H1 (cell line): ENCODE measurements at regions not wholly inside any gene's neighbourhood (a gene's known extent, or its start where the extent isn't known, plus 50 kb on each side); places are given as distances from the start of the nearest gene placed in this dataset.

Experiments used
- POLR2AphosphoS5 ChIP-seq: IDR thresholded peaks from 2 replicates; pipeline ENCODE4 v1.6.1; 2011; ENCODE audit warnings: low read depth, low read length
- YY1 ChIP-seq: IDR thresholded peaks from 2 replicates; pipeline ENCODE4 v1.6.1; 2011; ENCODE audit warnings: low read depth, mild to moderate bottlenecking, low read length
- TF ChIP-seq, protein P1 (sequence below): IDR thresholded peaks from 2 replicates; pipeline ENCODE4 v1.6.1; 2011; ENCODE audit warnings: low read length, improper control_type of control experiment

DNA sequence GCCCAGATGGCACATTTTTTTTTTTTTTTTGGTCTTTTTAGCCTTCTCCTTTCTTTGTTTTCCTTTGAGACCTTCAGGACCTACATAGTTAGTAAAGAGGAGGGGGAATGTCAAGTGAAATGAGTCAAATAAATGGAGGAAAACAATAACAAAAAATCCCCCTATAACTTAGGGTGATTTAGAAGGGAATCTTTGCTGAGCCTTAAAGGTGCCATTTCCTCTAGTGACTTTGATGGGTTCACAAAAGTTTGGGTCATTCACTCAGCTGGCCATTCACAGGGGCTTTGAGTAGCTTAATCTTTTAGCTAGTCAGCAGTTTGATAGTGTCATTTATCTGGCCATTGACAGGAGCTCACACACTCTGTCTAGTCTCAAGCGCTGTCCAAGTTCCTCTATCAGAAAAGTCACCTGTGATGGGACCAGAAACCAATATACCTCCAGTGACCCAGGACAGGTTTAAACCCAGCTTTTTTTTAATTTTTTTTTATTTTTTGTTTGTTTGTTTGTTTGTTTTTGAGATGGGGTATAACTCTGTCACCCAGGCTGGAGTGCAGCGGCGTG, 275.1 kb upstream of the PRDM1 start (continued):
- TF ChIP-seq, protein P1, sequence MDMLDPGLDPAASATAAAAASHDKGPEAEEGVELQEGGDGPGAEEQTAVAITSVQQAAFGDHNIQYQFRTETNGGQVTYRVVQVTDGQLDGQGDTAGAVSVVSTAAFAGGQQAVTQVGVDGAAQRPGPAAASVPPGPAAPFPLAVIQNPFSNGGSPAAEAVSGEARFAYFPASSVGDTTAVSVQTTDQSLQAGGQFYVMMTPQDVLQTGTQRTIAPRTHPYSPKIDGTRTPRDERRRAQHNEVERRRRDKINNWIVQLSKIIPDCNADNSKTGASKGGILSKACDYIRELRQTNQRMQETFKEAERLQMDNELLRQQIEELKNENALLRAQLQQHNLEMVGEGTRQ: no peak
- TF ChIP-seq YY1 (no peak), POLR2AphosphoS5 (no peak)
- TF ChIP-seq, all 59 proteins: peak for 0
